SK-N-SH (cell line): ENCODE measurements at regions not wholly inside any gene's neighbourhood (a gene's known extent, or its start where the extent isn't known, plus 50 kb on each side); places are given as distances from the start of the nearest gene placed in this dataset.

Experiments used
- CTCF ChIA-PET: fragments of 300-600, 350-600 bp; formaldehyde crosslinking; extraction: SDS; loops from one replicate; lab custom pipeline; 2021; lab: Yijun Ruan, JAX
- POLR2A ChIA-PET: fragments of 350-600 bp; sonication (Branson Sonifier 250); formaldehyde crosslinking; extraction: SDS; loops from one replicate; lab custom pipeline; 2020; ENCODE audit warnings: antibody characterized with exemption, inconsistent platforms; lab: Yijun Ruan, JAX
- DNase-seq: peaks from one replicate; pipeline ENCODE4 v3.0.0; 2012
- H2AFZ ChIP-seq: fragments of 200-600 bp; sonication (generic); 2 replicates; pipeline ENCODE4 v1.8.1; 2016; ENCODE audit warnings: antibody characterized with exemption, mild to moderate bottlenecking, low read depth
- H3F3A ChIP-seq: fragments of 200-600 bp; sonication (generic); replicated peaks from 2 replicates; pipeline ENCODE3; 2016; ENCODE audit warnings: antibody characterized with exemption, mild to moderate bottlenecking; ENCODE audit not compliant: insufficient read depth
- H3K27ac ChIP-seq, 2 experiments: fragments of 200-500 bp in 1 of 2; fragments of 200-600 bp in 1 of 2; sonication (Bioruptor generic) in 1 of 2; sonication (generic), shearing (Covaris generic) in 1 of 2; 2 replicates each; pipeline versions ENCODE4 v1.5.1 to v1.6.1; 2014 to 2016; ENCODE audit warnings: low read depth in 2 of 2, inconsistent platforms in 1 of 2, low read length in 1 of 2, mild to moderate bottlenecking in 1 of 2, mixed read lengths in 1 of 2
- H3K27me3 ChIP-seq: fragments of 200-600 bp; sonication (generic), shearing (Covaris generic); 2 replicates; pipeline ENCODE4 v1.6.1; 2016; ENCODE audit warnings: mixed run types; ENCODE audit not compliant: insufficient read depth
- H3K36me3 ChIP-seq, 2 experiments: fragments of 200-500 bp in 1 of 2; fragments of 200-600 bp in 1 of 2; sonication (Bioruptor generic) in 1 of 2; sonication (generic) in 1 of 2; replicated peaks in 1 of 2; 2 replicates each; pipeline versions ENCODE3 to v1.5.1; 2014 to 2016; ENCODE audit warnings: low read length in 1 of 2, mild to moderate bottlenecking in 1 of 2; ENCODE audit not compliant: insufficient read depth in 2 of 2, control insufficient read depth in 1 of 2
- H3K4me1 ChIP-seq, 2 experiments: fragments of 200-500 bp in 1 of 2; fragments of 200-600 bp in 1 of 2; sonication (Bioruptor generic) in 1 of 2; sonication (generic), shearing (Covaris generic) in 1 of 2; 2 replicates each; pipeline versions ENCODE4 v1.5.1 to v1.6.1; 2014 to 2016; ENCODE audit warnings: low read depth in 1 of 2, low read length in 1 of 2, mixed run types in 1 of 2; ENCODE audit not compliant: insufficient read depth in 2 of 2, control insufficient read depth in 1 of 2
- H3K4me2 ChIP-seq: fragments of 200-600 bp; sonication (generic), shearing (Covaris generic); 2 replicates; pipeline ENCODE4 v1.6.1; 2017; ENCODE audit warnings: mixed run types
- H3K4me3 ChIP-seq, 2 experiments: fragments of 200-500 bp in 1 of 2; fragments of 200-600 bp in 1 of 2; sonication (Bioruptor generic) in 1 of 2; sonication (generic), shearing (Covaris generic) in 1 of 2; 2 replicates each; pipeline versions ENCODE4 v1.5.1 to v1.8.1; 2014 to 2016; ENCODE audit warnings: low read depth in 2 of 2, inconsistent platforms in 1 of 2, low read length in 1 of 2, mild to moderate bottlenecking in 1 of 2, mixed read lengths in 1 of 2, moderate library complexity in 1 of 2
- H3K79me2 ChIP-seq: fragments of 200-600 bp; sonication (generic); 2 replicates; pipeline ENCODE4 v1.8.1; 2017; ENCODE audit warnings: mild to moderate bottlenecking; ENCODE audit not compliant: insufficient read depth
- H3K9ac ChIP-seq: fragments of 200-600 bp; sonication (generic); 2 replicates; pipeline ENCODE4 v1.6.1; 2017; ENCODE audit warnings: mixed run types
- H3K9me2 ChIP-seq: fragments of 200-600 bp; sonication (generic); 2 replicates; pipeline ENCODE4 v1.6.1; 2017; ENCODE audit warnings: mixed run types
- H3K9me3 ChIP-seq: fragments of 200-600 bp; sonication (generic); 2 replicates; pipeline ENCODE4 v1.6.1; 2017; ENCODE audit warnings: mixed run types, mild to moderate bottlenecking, moderate library complexity
- H4K20me1 ChIP-seq: fragments of 200-600 bp; sonication (generic); 2 replicates; pipeline ENCODE4 v1.6.1; 2017; ENCODE audit warnings: mild to moderate bottlenecking, mixed run types; ENCODE audit not compliant: insufficient read depth
- FOSL2 ChIP-seq: IDR thresholded peaks from 2 replicates; pipeline ENCODE4 v1.4.0; 2012; ENCODE audit warnings: low read depth, mild to moderate bottlenecking, moderate library complexity, borderline replicate concordance
- GABPA ChIP-seq: IDR thresholded peaks from 2 replicates; pipeline ENCODE4 v1.4.0; 2012; ENCODE audit warnings: low read depth, mild to moderate bottlenecking
- JUND ChIP-seq: IDR thresholded peaks from 2 replicates; pipeline ENCODE4 v1.4.0; 2012
- NRF1 ChIP-seq: IDR thresholded peaks from 2 replicates; pipeline ENCODE4 v1.6.1; 2012; ENCODE audit warnings: low read depth, mild to moderate bottlenecking, low read length
- SIN3A ChIP-seq: IDR thresholded peaks from 2 replicates; pipeline ENCODE4 v1.6.1; 2012; ENCODE audit warnings: low read depth, mild to moderate bottlenecking, low read length, moderate library complexity, borderline replicate concordance
- SMC3 ChIP-seq: IDR thresholded peaks from 2 replicates; pipeline ENCODE4 v1.6.1; 2012; ENCODE audit warnings: low read depth, low read length, improper control_type of control experiment
- TEAD4 ChIP-seq: IDR thresholded peaks from 2 replicates; pipeline ENCODE4 v1.4.0; 2012; ENCODE audit warnings: mild to moderate bottlenecking, borderline replicate concordance; ENCODE audit not compliant: insufficient read depth
- WGBS: methylation state at CpG from one replicate; pipeline ENCODE4 v1.1.6; 2017; ENCODE audit warnings: low lambda C conversion rate; 5-methylcytosine and 5-hydroxymethylcytosine counted together
- TF ChIP-seq, protein P1 (sequence below): IDR thresholded peaks from 2 replicates; pipeline ENCODE4 v1.4.0; 2012; ENCODE audit warnings: low read depth, borderline replicate concordance

DNA sequence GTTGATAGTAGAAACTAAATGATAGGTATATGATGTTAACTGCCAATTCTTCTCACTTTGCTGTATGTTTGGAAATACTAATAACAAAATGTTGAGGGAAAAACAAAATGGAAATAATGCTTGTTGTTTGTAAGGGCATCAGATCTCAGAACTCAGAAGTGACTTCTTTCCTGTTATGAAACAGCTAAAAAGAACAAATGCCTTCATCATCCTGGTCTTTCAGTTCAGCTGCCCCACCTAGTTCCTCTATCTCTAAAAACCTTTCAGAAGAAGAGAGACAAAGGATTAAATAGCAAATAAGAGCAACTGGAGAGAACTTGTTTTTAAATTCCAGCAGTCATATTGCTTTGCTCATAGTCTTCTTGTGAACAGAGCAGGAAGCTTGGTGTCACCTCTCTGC, 345.3 kb upstream of the NCAM1 start:
- Histone ChIP-seq H3K4me1 (peaks cover 34 to 44% of the 10 kb centered on the region in 2 experiments), H3K9me3 (no peaks in the 10 kb centered on the region), H3K4me2 (no peak overlapping the region), H3K36me3 (no peaks in the 10 kb centered on the region), H4K20me1 (no peaks in the 10 kb centered on the region), H3F3A (peaks cover 18% of the 10 kb centered on the region), H3K27me3 (no peaks in the 10 kb centered on the region), H3K4me3 (no peak overlapping the region), H3K27ac (no peak overlapping the region), H3K79me2 (no peaks in the 10 kb centered on the region), H2AFZ (no peak overlapping the region), H3K9me2 (no peaks in the 10 kb centered on the region), H3K9ac (no peak overlapping the region)
- no peak for TF ChIP-seq SMC3
- no peak for TF ChIP-seq SIN3A
- ChIA-PET CTCF (interaction anchor here (0.7 to 1.4 kb wide), 3 partner anchors 27 to 674 kb away, joined by 3 to 4 read pairs (median 3); no protein-coding TSS in a partner anchor), POLR2A (no interaction called here)
- no peak for DNase-seq

GRCh38 chr11:112616327-112617097, 344.7 kb upstream of the NCAM1 start:
- Histone ChIP-seq H3K4me2 (no peak overlapping the region), H4K20me1 (no peaks in the 10 kb centered on the region), H3F3A (peaks cover 18% of the 10 kb centered on the region), H3K9me3 (no peaks in the 10 kb centered on the region), H2AFZ (no peak overlapping the region), H3K79me2 (no peaks in the 10 kb centered on the region), H3K27ac (no peak overlapping the region), H3K36me3 (no peaks in the 10 kb centered on the region), H3K9me2 (no peaks in the 10 kb centered on the region), H3K27me3 (no peaks in the 10 kb centered on the region), H3K9ac (no peak overlapping the region), H3K4me3 (no peak overlapping the region), H3K4me1 (peaks cover 28 to 39% of the 10 kb centered on the region in 2 experiments)
- ChIA-PET CTCF (interaction anchor here (0.7 to 1.4 kb wide), 3 partner anchors 28 to 673 kb away, joined by 3 to 4 read pairs (median 3); no protein-coding TSS in a partner anchor), POLR2A (no interaction called here)
- WGBS, result 85% methylated on average over 4 of the region's 4 CpGs
- TF ChIP-seq TEAD4, result no peak
- TF ChIP-seq GABPA, result no peak
- TF ChIP-seq FOSL2, result no peak
- DNase-seq, result no peak

GRCh38 chr11:112617098-112617425, 344.2 kb upstream of the NCAM1 start:
- no peaks in the 10 kb centered on the region for H3K79me2 ChIP-seq
- CTCF ChIA-PET, result interaction anchor here (1.4 kb wide), 1 partner anchor 28 kb away, joined by 4 read pairs; no protein-coding TSS in a partner anchor
- H3K4me3 ChIP-seq, result no peak overlapping the region
- H3K9me2 ChIP-seq, result no peaks in the 10 kb centered on the region
- POLR2A ChIA-PET, result no interaction called here
- H3K27me3 ChIP-seq, result no peaks in the 10 kb centered on the region
- 100% methylated on average over 2 of the region's 2 CpGs for WGBS
- H3K36me3 ChIP-seq, result no peaks in the 10 kb centered on the region
- TF ChIP-seq, protein P1, sequence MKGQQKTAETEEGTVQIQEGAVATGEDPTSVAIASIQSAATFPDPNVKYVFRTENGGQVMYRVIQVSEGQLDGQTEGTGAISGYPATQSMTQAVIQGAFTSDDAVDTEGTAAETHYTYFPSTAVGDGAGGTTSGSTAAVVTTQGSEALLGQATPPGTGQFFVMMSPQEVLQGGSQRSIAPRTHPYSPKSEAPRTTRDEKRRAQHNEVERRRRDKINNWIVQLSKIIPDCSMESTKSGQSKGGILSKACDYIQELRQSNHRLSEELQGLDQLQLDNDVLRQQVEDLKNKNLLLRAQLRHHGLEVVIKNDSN, result no peak
- TF ChIP-seq NRF1 (no peak), JUND (no peak)
- H3F3A ChIP-seq, result peaks cover 18% of the 10 kb centered on the region
- no peak overlapping the region for H2AFZ ChIP-seq
- no peak overlapping the region for H3K27ac ChIP-seq
- H4K20me1 ChIP-seq, result no peaks in the 10 kb centered on the region
- no peaks in the 10 kb centered on the region for H3K9me3 ChIP-seq
- DNase-seq, result no peak
- no peak overlapping the region for H3K9ac ChIP-seq
- no peak overlapping the region for H3K4me2 ChIP-seq
- peaks cover 23 to 34% of the 10 kb centered on the region in 2 experiments for H3K4me1 ChIP-seq
